OCI-LY1 (cell line): ENCODE measurements at regions not wholly inside any gene's neighbourhood (a gene's known extent, or its start where the extent isn't known, plus 50 kb on each side); places are given as distances from the start of the nearest gene placed in this dataset.

Source experiments
- H2AFZ ChIP-seq: fragments of 200-600 bp; sonication (generic), shearing (Covaris generic); 2 replicates; pipeline ENCODE4 v1.6.0; 2014; ENCODE audit warnings: antibody characterized with exemption, mild to moderate bottlenecking, low read length
- H3F3A ChIP-seq: fragments of 200-600 bp; sonication (generic), shearing (Covaris generic); 2 replicates; pipeline ENCODE4 v1.6.0; 2014; ENCODE audit warnings: mild to moderate bottlenecking, antibody characterized with exemption, low read length, moderate library complexity; ENCODE audit not compliant: insufficient read depth
- H3K27ac ChIP-seq: fragments of 200-600 bp; sonication (generic); 2 replicates; pipeline ENCODE4 v1.5.1; 2014; ENCODE audit warnings: low read length, mixed run types, mild to moderate bottlenecking, low read depth; ENCODE audit not compliant: poor library complexity, severe bottlenecking
- H3K27me3 ChIP-seq: fragments of 200-600 bp; sonication (generic); 2 replicates; pipeline ENCODE4 v1.6.0; 2014; ENCODE audit warnings: antibody characterized with exemption, mild to moderate bottlenecking, low read length, moderate library complexity; ENCODE audit not compliant: insufficient read depth
- H3K36me3 ChIP-seq: fragments of 200-600 bp; sonication (generic); 2 replicates; pipeline ENCODE4 v1.6.1; 2014; ENCODE audit warnings: mild to moderate bottlenecking, antibody characterized with exemption, low read length, moderate library complexity, mixed read lengths; ENCODE audit not compliant: insufficient read depth
- H3K4me1 ChIP-seq: fragments of 200-600 bp; sonication (generic); 2 replicates; pipeline ENCODE4 v1.5.1; 2014; ENCODE audit warnings: mild to moderate bottlenecking, low read length, moderate library complexity; ENCODE audit not compliant: insufficient read depth, severe bottlenecking
- H3K4me2 ChIP-seq: fragments of 200-600 bp; sonication (generic), shearing (Covaris generic); 2 replicates; pipeline ENCODE4 v1.6.1; 2014; ENCODE audit warnings: low read length
- H3K4me3 ChIP-seq: fragments of 200-600 bp; sonication (generic); 2 replicates; pipeline ENCODE4 v1.5.1; 2014; ENCODE audit warnings: low read length, low read depth, mild to moderate bottlenecking, mixed read lengths; ENCODE audit not compliant: poor library complexity, severe bottlenecking
- H3K79me2 ChIP-seq: fragments of 200-600 bp; shearing (Covaris generic); 2 replicates; pipeline ENCODE4 v1.6.1; 2016; ENCODE audit warnings: mixed run types, low read length, mixed read lengths; ENCODE audit not compliant: insufficient read depth
- H3K9ac ChIP-seq: fragments of 200-600 bp; sonication (generic), shearing (Covaris generic); 2 replicates; pipeline ENCODE4 v1.6.1; 2014; ENCODE audit warnings: mild to moderate bottlenecking, low read length, mixed read lengths
- H3K9me2 ChIP-seq: fragments of 200-600 bp; sonication (generic), shearing (Covaris generic); 2 replicates; pipeline ENCODE4 v1.6.1; 2014; ENCODE audit warnings: low read depth, mild to moderate bottlenecking, low read length, mixed read lengths
- H3K9me3 ChIP-seq: fragments of 200-600 bp; shearing (Covaris generic); 2 replicates; pipeline ENCODE4 v1.6.1; 2014; ENCODE audit warnings: low read length, mixed read lengths
- H4K20me1 ChIP-seq: fragments of 200-600 bp; sonication (generic), shearing (Covaris generic); 2 replicates; pipeline ENCODE4 v1.6.0; 2016; ENCODE audit warnings: mild to moderate bottlenecking, low read length; ENCODE audit not compliant: insufficient read depth
- EZH2 ChIP-seq: fragments of 200-600 bp; sonication (generic), shearing (Covaris generic); IDR thresholded peaks from 2 replicates; pipeline ENCODE4 v1.8.0; 2017; ENCODE audit warnings: borderline replicate concordance, mixed run types, mild to moderate bottlenecking, antibody characterized with exemption, low read length, moderate library complexity, mixed read lengths
- TF ChIP-seq, protein P1 (sequence below): fragments of 200-600 bp; sonication (generic), shearing (Covaris generic); IDR thresholded peaks from 2 replicates; pipeline ENCODE4 v1.5.1; 2017; ENCODE audit warnings: mild to moderate bottlenecking, antibody characterized with exemption, low read length, moderate library complexity, mixed read lengths

DNA sequence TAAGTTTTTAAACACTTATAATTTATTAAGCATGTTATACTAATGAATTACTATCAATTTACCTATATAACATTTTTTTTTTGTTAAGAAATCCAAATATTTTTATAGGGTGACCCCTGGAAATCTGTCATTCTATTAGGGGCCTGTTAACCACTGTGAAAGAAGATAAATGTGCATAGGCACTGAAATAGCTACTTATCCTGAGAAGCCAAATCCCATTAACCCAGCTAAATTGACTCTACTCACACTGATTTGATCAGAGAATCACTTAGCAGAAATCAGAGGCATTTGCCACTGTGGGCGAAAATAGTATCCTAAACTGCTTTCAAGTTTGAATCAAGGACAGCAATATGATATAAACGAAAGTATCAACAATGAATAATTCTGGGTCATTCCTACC lies 90.0 kb upstream of the GULP1 start:
- Histone ChIP-seq H3K4me2 (no peak overlapping the region), H3K36me3 (no peaks in the 10 kb centered on the region), H4K20me1 (no peaks in the 10 kb centered on the region), H3K4me3 (no peak overlapping the region), H3K9me2 (no peaks in the 10 kb centered on the region), H3K27ac (no peak overlapping the region), H3K9me3 (no peaks in the 10 kb centered on the region), H3F3A (no peaks in the 10 kb centered on the region), H2AFZ (no peak overlapping the region), H3K27me3 (no peaks in the 10 kb centered on the region), H3K9ac (no peak overlapping the region), H3K4me1 (no peaks in the 10 kb centered on the region), H3K79me2 (no peaks in the 10 kb centered on the region)
- no peak for TF ChIP-seq EZH2
- TF ChIP-seq, protein P1, sequence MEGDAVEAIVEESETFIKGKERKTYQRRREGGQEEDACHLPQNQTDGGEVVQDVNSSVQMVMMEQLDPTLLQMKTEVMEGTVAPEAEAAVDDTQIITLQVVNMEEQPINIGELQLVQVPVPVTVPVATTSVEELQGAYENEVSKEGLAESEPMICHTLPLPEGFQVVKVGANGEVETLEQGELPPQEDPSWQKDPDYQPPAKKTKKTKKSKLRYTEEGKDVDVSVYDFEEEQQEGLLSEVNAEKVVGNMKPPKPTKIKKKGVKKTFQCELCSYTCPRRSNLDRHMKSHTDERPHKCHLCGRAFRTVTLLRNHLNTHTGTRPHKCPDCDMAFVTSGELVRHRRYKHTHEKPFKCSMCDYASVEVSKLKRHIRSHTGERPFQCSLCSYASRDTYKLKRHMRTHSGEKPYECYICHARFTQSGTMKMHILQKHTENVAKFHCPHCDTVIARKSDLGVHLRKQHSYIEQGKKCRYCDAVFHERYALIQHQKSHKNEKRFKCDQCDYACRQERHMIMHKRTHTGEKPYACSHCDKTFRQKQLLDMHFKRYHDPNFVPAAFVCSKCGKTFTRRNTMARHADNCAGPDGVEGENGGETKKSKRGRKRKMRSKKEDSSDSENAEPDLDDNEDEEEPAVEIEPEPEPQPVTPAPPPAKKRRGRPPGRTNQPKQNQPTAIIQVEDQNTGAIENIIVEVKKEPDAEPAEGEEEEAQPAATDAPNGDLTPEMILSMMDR: no peak

- TF ChIP-seq EZH2: no peak
- TF ChIP-seq, protein P1: no peak
- no peaks in the 10 kb centered on the region for H3K9me3 ChIP-seq
- no peak overlapping the region for H3K27ac ChIP-seq
- H3K4me2 ChIP-seq: no peak overlapping the region
- no peaks in the 10 kb centered on the region for H3K36me3 ChIP-seq
- no peaks in the 10 kb centered on the region for H4K20me1 ChIP-seq
- H3K79me2 ChIP-seq: no peaks in the 10 kb centered on the region
- no peak overlapping the region for H3K9ac ChIP-seq
- no peaks in the 10 kb centered on the region for H3F3A ChIP-seq
- H3K4me1 ChIP-seq: no peaks in the 10 kb centered on the region
- H3K4me3 ChIP-seq: no peak overlapping the region
- no peak overlapping the region for H2AFZ ChIP-seq
- H3K27me3 ChIP-seq: no peaks in the 10 kb centered on the region
- H3K9me2 ChIP-seq: no peaks in the 10 kb centered on the region
Observed at GRCh38 chr2:188202777-188203176, 88.9 kb upstream of the GULP1 start.

- no peaks in the 10 kb centered on the region for H3K9me2 ChIP-seq
- no peaks in the 10 kb centered on the region for H3K27me3 ChIP-seq
- H2AFZ ChIP-seq: no peak overlapping the region
Observed at GRCh38 chr2:188203776-188204175, 87.9 kb upstream of the GULP1 start.

More at GRCh38 chr2:188203776-188204175, 87.9 kb upstream of the GULP1 start:
- Histone ChIP-seq H3K27ac (no peak overlapping the region), H3F3A (no peaks in the 10 kb centered on the region), H3K79me2 (no peaks in the 10 kb centered on the region), H3K4me1 (no peaks in the 10 kb centered on the region), H4K20me1 (no peaks in the 10 kb centered on the region), H3K9ac (no peak overlapping the region), H3K4me3 (no peak overlapping the region), H3K9me3 (no peaks in the 10 kb centered on the region), H3K4me2 (no peak overlapping the region), H3K36me3 (no peaks in the 10 kb centered on the region)
- TF ChIP-seq EZH2: no peak
- TF ChIP-seq, protein P1: no peak
